ENCODE measurements at regions not wholly inside any gene's neighbourhood (a gene's known extent, or its start where the extent isn't known, plus 50 kb on each side); places are given as distances from the start of the nearest gene placed in this dataset.

GRCh38 chr14:58813745-58814144, 176.0 kb downstream of the DACT1 start:
- Mint-ChIP-seq H3K27ac (no peak overlapping the region), H3K27me3 (ENCODE audit: low read depth in 3 of 3) (no peaks in the 10 kb centered on the region), H3K9me3 (peaks cover 0 to 2% (median 0%) of the 10 kb centered on the region in 7 donors), H3K4me1 (no peaks in the 10 kb centered on the region), H3K36me3 (no peaks in the 10 kb centered on the region), H3K4me3 (no peak overlapping the region)
- Histone ChIP-seq H2AFZ (ENCODE audit: insufficient read depth, low read depth, low read length, poor library complexity, severe bottlenecking) (no peak overlapping the region), H3K27ac (ENCODE audit: low read depth in 1 of 2, low read length in 2 of 2) (no peak overlapping the region), H3K4me3 (replicated peaks in 1 of 3; ENCODE audit: low read depth in 2 of 3, low read length in 3 of 3) (no peak overlapping the region), H3K9me3 (replicated peaks in 1 of 2; ENCODE audit: control insufficient read depth in 1 of 2, insufficient read depth in 1 of 2, low read length in 2 of 2) (no peaks in the 10 kb centered on the region), H3K36me3 (replicated peaks in 1 of 2; ENCODE audit: control insufficient read depth in 1 of 2, insufficient read depth in 2 of 2, low read length in 2 of 2) (no peaks in the 10 kb centered on the region), H3K27me3 (ENCODE audit: control insufficient read depth in 2 of 2, insufficient read depth in 2 of 2, low read length in 2 of 2) (no peaks in the 10 kb centered on the region), H3K4me1 (ENCODE audit: control insufficient read depth in 1 of 2, insufficient read depth in 2 of 2, low read length in 2 of 2) (no peaks in the 10 kb centered on the region), H4K20me1 (ENCODE audit: insufficient read depth, low read length) (no peaks in the 10 kb centered on the region), H3K9ac (ENCODE audit: insufficient read depth, low read length, poor library complexity, severe bottlenecking) (no peak overlapping the region), H3K4me2 (replicated peaks; ENCODE audit: extremely low read depth, low read length, poor library complexity, severe bottlenecking) (no peak overlapping the region), H3K79me2 (ENCODE audit: insufficient read depth, low read length) (no peaks in the 10 kb centered on the region)
- TF ChIP-seq CTCF (IDR thresholded peaks at IDR 0.05): no peak
- 83% methylated on average over 1 of the region's 2 CpGs for WGBS (ENCODE audit: insufficient coverage)
- intact Hi-C loops (cut with micrococcal nuclease): no loop called here
- no peak for DNase-seq

GRCh38 chr14:58814466-58814865, 176.7 kb downstream of the DACT1 start:
- Mint-ChIP-seq H3K27me3 (ENCODE audit: low read depth in 3 of 3) (no peaks in the 10 kb centered on the region), H3K4me3 (no peak overlapping the region), H3K27ac (no peak overlapping the region), H3K4me1 (no peaks in the 10 kb centered on the region), H3K9me3 (peaks cover 0 to 2% (median 0%) of the 10 kb centered on the region in 7 donors), H3K36me3 (no peaks in the 10 kb centered on the region)
- H4K20me1 ChIP-seq (ENCODE audit: insufficient read depth, low read length): no peaks in the 10 kb centered on the region
- intact Hi-C loops (cut with micrococcal nuclease): no loop called here
- no peaks in the 10 kb centered on the region for H3K27me3 ChIP-seq (ENCODE audit: control insufficient read depth in 2 of 2, insufficient read depth in 2 of 2, low read length in 2 of 2)
- H3K9me3 ChIP-seq (replicated peaks in 1 of 2; ENCODE audit: control insufficient read depth in 1 of 2, insufficient read depth in 1 of 2, low read length in 2 of 2): no peaks in the 10 kb centered on the region
- no peak overlapping the region for H3K27ac ChIP-seq (ENCODE audit: low read depth in 1 of 2, low read length in 2 of 2)
- no peak overlapping the region for H3K4me2 ChIP-seq (replicated peaks; ENCODE audit: extremely low read depth, low read length, poor library complexity, severe bottlenecking)
- H2AFZ ChIP-seq (ENCODE audit: insufficient read depth, low read depth, low read length, poor library complexity, severe bottlenecking): no peak overlapping the region
- WGBS (ENCODE audit: insufficient coverage): no CpG with 5 or more reads among the region's 3 CpGs
- no peak overlapping the region for H3K9ac ChIP-seq (ENCODE audit: insufficient read depth, low read length, poor library complexity, severe bottlenecking)
- no peaks in the 10 kb centered on the region for H3K79me2 ChIP-seq (ENCODE audit: insufficient read depth, low read length)
- no peaks in the 10 kb centered on the region for H3K36me3 ChIP-seq (replicated peaks in 1 of 2; ENCODE audit: control insufficient read depth in 1 of 2, insufficient read depth in 2 of 2, low read length in 2 of 2)
- no peaks in the 10 kb centered on the region for H3K4me1 ChIP-seq (ENCODE audit: control insufficient read depth in 1 of 2, insufficient read depth in 2 of 2, low read length in 2 of 2)
- DNase-seq: no peak
- no peak overlapping the region for H3K4me3 ChIP-seq (replicated peaks in 1 of 3; ENCODE audit: low read depth in 2 of 3, low read length in 3 of 3)
- no peak for TF ChIP-seq CTCF (IDR thresholded peaks at IDR 0.05)

Data from CD14-positive monocyte (primary cell).